NCI-H1930 (cell line): ENCODE measurements at regions not wholly inside any gene's neighbourhood (a gene's known extent, or its start where the extent isn't known, plus 50 kb on each side); places are given as distances from the start of the nearest gene placed in this dataset.

Source experiments
- DNase-seq, 2 experiments: peaks; one replicate each; lab custom pipeline; 2025; lab: John Stamatoyannopoulos, UW

- DNase-seq = no peak
These were observed 380.5 kb upstream of the PRMT6 start for GRCh38 chr1:106676021-106676420.

GRCh38 chr1:106677181-106677580 is 379.3 kb upstream of the PRMT6 start:
- DNase-seq = no peak

GRCh38 chr1:106677721-106678120 is 378.8 kb upstream of the PRMT6 start:
- DNase-seq = no peak

- DNase-seq = no peak
These were observed 378.0 kb upstream of the PRMT6 start for GRCh38 chr1:106678279-106679050.

GRCh38 chr1:106680216-106680615 is 376.3 kb upstream of the PRMT6 start:
- DNase-seq = no peak

- no peak for DNase-seq
These were observed 375.6 kb upstream of the PRMT6 start for GRCh38 chr1:106680776-106681344.

- DNase-seq = no peak
These were observed 374.4 kb upstream of the PRMT6 start for GRCh38 chr1:106681939-106682522.

GRCh38 chr1:106688446-106688845 is 368.0 kb upstream of the PRMT6 start:
- no peak for DNase-seq

- no peak for DNase-seq
These were observed 357.8 kb upstream of the PRMT6 start for GRCh38 chr1:106698660-106699059.

GRCh38 chr1:106699433-106699832 is 357.0 kb upstream of the PRMT6 start:
- no peak for DNase-seq

GRCh38 chr1:106700211-106700610 is 356.3 kb upstream of the PRMT6 start:
- no peak for DNase-seq

GRCh38 chr1:106705971-106706370 is 350.5 kb upstream of the PRMT6 start:
- no peak for DNase-seq

- no peak for DNase-seq
These were observed 338.9 kb upstream of the PRMT6 start for GRCh38 chr1:106717591-106717990.

GRCh38 chr1:106721790-106722189 is 334.7 kb upstream of the PRMT6 start:
- DNase-seq = no peak

GRCh38 chr1:106722466-106722865 is 334.0 kb upstream of the PRMT6 start:
- no peak for DNase-seq

GRCh38 chr1:106727171-106727570 is 329.3 kb upstream of the PRMT6 start:
- no peak for DNase-seq

GRCh38 chr1:106746448-106747085 is 309.9 kb upstream of the PRMT6 start:
- DNase-seq = no peak

GRCh38 chr1:106747232-106747631 is 309.2 kb upstream of the PRMT6 start:
- no peak for DNase-seq

- DNase-seq = no peak
These were observed 308.7 kb upstream of the PRMT6 start for GRCh38 chr1:106747791-106748190.

- no peak for DNase-seq
These were observed 307.9 kb upstream of the PRMT6 start for GRCh38 chr1:106748606-106749005.

GRCh38 chr1:106749491-106749890 is 307.0 kb upstream of the PRMT6 start:
- DNase-seq = no peak

- DNase-seq = no peak
These were observed 306.6 kb upstream of the PRMT6 start for GRCh38 chr1:106749906-106750305.

- DNase-seq = no peak
These were observed 305.5 kb upstream of the PRMT6 start for GRCh38 chr1:106751002-106751401.
